ENCODE measurements at regions not wholly inside any gene's neighbourhood (a gene's known extent, or its start where the extent isn't known, plus 50 kb on each side); places are given as distances from the start of the nearest gene placed in this dataset.

DNA sequence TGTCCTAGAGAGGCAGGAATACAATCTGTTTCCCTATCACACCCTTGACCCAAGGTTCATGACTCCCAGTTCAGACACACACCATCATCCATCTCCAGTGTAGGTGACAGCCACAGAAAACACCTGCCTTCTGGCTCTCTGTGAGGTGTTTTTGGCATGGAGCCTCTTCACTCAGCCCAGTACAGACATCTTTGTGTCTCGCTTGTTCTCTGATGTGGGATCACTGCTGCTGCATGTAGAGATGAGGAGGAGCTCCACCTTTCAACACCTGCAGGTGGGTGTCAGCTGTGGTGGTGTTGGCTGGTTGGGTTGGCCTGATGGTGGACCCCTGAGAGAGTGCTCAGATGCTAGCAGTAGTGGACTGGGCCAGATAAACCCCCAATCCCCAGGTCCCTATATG is 916.7 kb upstream of the B3GALT2 start:
- no peak overlapping the region for H3K4me3 ChIP-seq (ENCODE audit: low read depth, low read length)
- no peak for TF ChIP-seq CTCF (IDR thresholded peaks at IDR 0.05; ENCODE audit: borderline replicate concordance, insufficient read depth, low read depth, low read length)

DNA sequence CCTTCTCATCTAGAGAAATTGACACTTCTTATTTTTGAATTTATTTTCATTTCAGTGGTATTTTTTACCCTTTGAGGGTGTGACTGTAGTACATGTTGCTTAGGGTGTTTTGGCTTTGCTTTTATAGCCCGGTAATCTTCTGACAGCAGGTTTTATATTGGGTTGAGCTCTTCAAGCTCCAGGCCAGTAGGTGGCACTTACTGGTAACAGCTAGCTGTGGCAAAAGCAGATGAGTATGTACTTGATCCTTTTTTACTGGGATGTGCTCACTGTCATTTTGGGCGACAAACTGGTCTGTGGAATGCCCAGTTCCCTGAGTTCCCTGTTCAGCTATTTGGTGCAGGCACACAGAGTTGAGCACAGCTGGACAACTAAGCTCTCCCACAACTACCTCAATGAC is 916.2 kb upstream of the B3GALT2 start:
- TF ChIP-seq CTCF (IDR thresholded peaks at IDR 0.05; ENCODE audit: borderline replicate concordance, insufficient read depth, low read depth, low read length) = no peak
- no peak overlapping the region for H3K4me3 ChIP-seq (ENCODE audit: low read depth, low read length)

- TF ChIP-seq CTCF (IDR thresholded peaks at IDR 0.05; ENCODE audit: borderline replicate concordance, insufficient read depth, low read depth, low read length) = no peak
- no peak overlapping the region for H3K4me3 ChIP-seq (ENCODE audit: low read depth, low read length)
Measured at GRCh38 chr1:194084755-194085154, 898.3 kb upstream of the B3GALT2 start.

- TF ChIP-seq CTCF (IDR thresholded peaks at IDR 0.05; ENCODE audit: borderline replicate concordance, insufficient read depth, low read depth, low read length) = no peak
- no peak overlapping the region for H3K4me3 ChIP-seq (ENCODE audit: low read depth, low read length)
Measured at GRCh38 chr1:194081444-194081843, 895.0 kb upstream of the B3GALT2 start.

- no peak overlapping the region for H3K4me3 ChIP-seq (ENCODE audit: low read depth, low read length)
- TF ChIP-seq CTCF (IDR thresholded peaks at IDR 0.05; ENCODE audit: borderline replicate concordance, insufficient read depth, low read depth, low read length) = no peak
Measured at GRCh38 chr1:194080826-194081225, 894.4 kb upstream of the B3GALT2 start.

- H3K4me3 ChIP-seq (ENCODE audit: low read depth, low read length) = no peak overlapping the region
- TF ChIP-seq CTCF (IDR thresholded peaks at IDR 0.05; ENCODE audit: borderline replicate concordance, insufficient read depth, low read depth, low read length) = no peak
Measured at GRCh38 chr1:194078765-194079164, 892.4 kb upstream of the B3GALT2 start.

DNA sequence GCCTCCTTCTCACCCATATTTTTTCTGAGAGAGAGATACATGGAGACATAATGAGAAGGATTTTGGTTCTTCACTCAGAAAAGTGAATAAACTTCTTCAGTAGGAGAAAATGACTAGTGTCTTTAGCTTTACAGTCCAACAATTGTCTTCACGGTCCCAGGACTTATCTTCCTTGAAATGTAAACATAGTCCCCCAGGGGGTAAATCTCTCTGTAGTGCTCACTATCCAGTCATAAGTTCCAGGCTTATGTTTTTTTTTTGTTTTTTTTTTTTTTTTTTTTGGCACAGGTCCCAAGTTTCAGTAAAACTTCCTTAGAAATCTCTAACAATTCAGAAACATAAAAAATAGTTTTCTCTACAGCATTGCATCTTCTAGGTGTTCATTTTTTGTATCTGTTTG is 890.2 kb upstream of the B3GALT2 start:
- no peak overlapping the region for H3K4me3 ChIP-seq (ENCODE audit: low read depth, low read length)
- no peak for TF ChIP-seq CTCF (IDR thresholded peaks at IDR 0.05; ENCODE audit: borderline replicate concordance, insufficient read depth, low read depth, low read length)

Data from GM12875 (cell line).